Lower lobe of right lung (tissue), 2 donors: ENCODE measurements at regions not wholly inside any gene's neighbourhood (a gene's known extent, or its start where the extent isn't known, plus 50 kb on each side); places are given as distances from the start of the nearest gene placed in this dataset.

Source experiments
- ATAC-seq, 2 donors: fragments of 200-7000 bp; cut with Tn5 transposase; one replicate each; pipeline ENCODE4 v1.9.1; 2020 to 2022; ENCODE audit warnings: mild to moderate bottlenecking in 2 of 2, moderate library complexity in 2 of 2
- DNase-seq: peaks from one replicate; pipeline ENCODE4 v3.0.0-alpha.2; 2020
- H3K27ac ChIP-seq: fragments of 200-600 bp; one replicate; pipeline ENCODE4 v1.8.0; 2022
- H3K27me3 ChIP-seq: fragments of 200-600 bp; one replicate; pipeline ENCODE4 v1.8.0; 2022; ENCODE audit warnings: low read depth
- H3K36me3 ChIP-seq: fragments of 200-600 bp; one replicate; pipeline ENCODE4 v1.8.0; 2022; ENCODE audit warnings: mild to moderate bottlenecking
- H3K4me1 ChIP-seq: fragments of 200-600 bp; one replicate; pipeline ENCODE4 v1.8.0; 2022
- H3K4me3 ChIP-seq: fragments of 200-600 bp; one replicate; pipeline ENCODE4 v1.8.0; 2022; ENCODE audit warnings: mild to moderate bottlenecking
- H3K9me3 ChIP-seq: fragments of 200-600 bp; one replicate; pipeline ENCODE4 v1.8.0; 2022
- CTCF ChIP-seq: fragments of 200-600 bp; IDR thresholded peaks from one replicate; pipeline ENCODE4 v1.8.0; 2022; ENCODE audit warnings: antibody characterized with exemption, mild to moderate bottlenecking
- intact Hi-C: fragments of 100-400 bp; cut with DNase I; formaldehyde crosslinking; loops from one replicate; pipeline ENCODE4 v1.11.0; 2022
- donor health status: DM: no; HTN: yes; CAD: no; lungs with severe emphysema.

GRCh38 chr14:87430214-87430613, 562.8 kb downstream of the GALC start:
- no peak for DNase-seq
- ATAC-seq = no peak
- intact Hi-C loops = no loop called here

GRCh38 chr14:87419925-87420324, 573.1 kb downstream of the GALC start:
- H3K36me3 ChIP-seq = no peaks in the 10 kb centered on the region

More at GRCh38 chr14:87430214-87430613, 562.8 kb downstream of the GALC start:
- Histone ChIP-seq H3K9me3 (no peaks in the 10 kb centered on the region), H3K36me3 (no peaks in the 10 kb centered on the region), H3K4me1 (no peaks in the 10 kb centered on the region), H3K4me3 (no peak overlapping the region), H3K27ac (no peak overlapping the region), H3K27me3 (no peaks in the 10 kb centered on the region)
- no peak for TF ChIP-seq CTCF

GRCh38 chr14:87411370-87411769, 581.6 kb downstream of the GALC start:
- Histone ChIP-seq H3K9me3 (no peaks in the 10 kb centered on the region), H3K4me3 (no peak overlapping the region), H3K27ac (no peak overlapping the region), H3K4me1 (no peaks in the 10 kb centered on the region), H3K36me3 (no peaks in the 10 kb centered on the region), H3K27me3 (no peaks in the 10 kb centered on the region)
- intact Hi-C loops = no loop called here
- DNase-seq (no peak), ATAC-seq (no peak)
- no peak for TF ChIP-seq CTCF

More at GRCh38 chr14:87419925-87420324, 573.1 kb downstream of the GALC start:
- TF ChIP-seq CTCF = no peak
- Histone ChIP-seq H3K4me3 (no peak overlapping the region), H3K27me3 (no peaks in the 10 kb centered on the region), H3K27ac (no peak overlapping the region), H3K9me3 (no peaks in the 10 kb centered on the region), H3K4me1 (no peaks in the 10 kb centered on the region)
- ATAC-seq (no peak), DNase-seq (no peak)
- intact Hi-C loops = no loop called here

GRCh38 chr14:87409393-87409792, 583.6 kb downstream of the GALC start:
- no peak overlapping the region for H3K27ac ChIP-seq
- ATAC-seq (no peak), DNase-seq (no peak)
- intact Hi-C loops = no loop called here
- H3K9me3 ChIP-seq = no peaks in the 10 kb centered on the region
- no peaks in the 10 kb centered on the region for H3K36me3 ChIP-seq
- H3K4me3 ChIP-seq = no peak overlapping the region
- no peaks in the 10 kb centered on the region for H3K4me1 ChIP-seq
- H3K27me3 ChIP-seq = no peaks in the 10 kb centered on the region
- TF ChIP-seq CTCF = no peak

GRCh38 chr14:87407344-87407743, 585.6 kb downstream of the GALC start:
- Histone ChIP-seq H3K4me1 (no peaks in the 10 kb centered on the region), H3K27me3 (no peaks in the 10 kb centered on the region), H3K27ac (no peak overlapping the region), H3K36me3 (no peaks in the 10 kb centered on the region), H3K9me3 (no peaks in the 10 kb centered on the region), H3K4me3 (no peak overlapping the region)
- intact Hi-C loops = no loop called here
- DNase-seq (no peak), ATAC-seq (no peak)
- TF ChIP-seq CTCF = no peak

GRCh38 chr14:87405563-87405962, 587.4 kb downstream of the GALC start:
- H3K4me1 ChIP-seq = no peaks in the 10 kb centered on the region

More at GRCh38 chr14:87405563-87405962, 587.4 kb downstream of the GALC start:
- no peak for TF ChIP-seq CTCF
- DNase-seq (no peak), ATAC-seq (no peak)
- Histone ChIP-seq H3K4me3 (no peak overlapping the region), H3K36me3 (no peaks in the 10 kb centered on the region), H3K9me3 (no peaks in the 10 kb centered on the region), H3K27ac (no peak overlapping the region), H3K27me3 (no peaks in the 10 kb centered on the region)
- intact Hi-C loops = no loop called here
